Gastrocnemius medialis (tissue), 4 donors: ENCODE measurements at regions not wholly inside any gene's neighbourhood (a gene's known extent, or its start where the extent isn't known, plus 50 kb on each side); places are given as distances from the start of the nearest gene placed in this dataset.

Experiments used
- ATAC-seq, 2 donors: fragments of 150-250 bp; one replicate each; pipeline ENCODE4 v1.9.1; 2016
- DNase-seq, 2 donors: peaks; one replicate each; pipeline ENCODE4 v3.0.0-alpha.2; 2019
- H3K27ac ChIP-seq, 4 donors: fragments of 200-600 bp; sonication (generic); 1 replicate in 1 of 4; 2 replicates in 3 of 4; pipeline ENCODE4 v1.5.1; 2016 to 2018; ENCODE audit warnings: mild to moderate bottlenecking in 2 of 4, moderate library complexity in 1 of 4
- H3K27me3 ChIP-seq, 3 donors: fragments of 200-600 bp; sonication (generic) in 2 of 3; 1 replicate in 1 of 3; 2 replicates in 2 of 3; pipeline versions ENCODE4 v1.5.1 to v1.6.0; 2016 to 2019; ENCODE audit warnings: mild to moderate bottlenecking in 1 of 3, moderate library complexity in 1 of 3
- H3K36me3 ChIP-seq, 2 donors: fragments of 200-600 bp; sonication (generic) in 1 of 2; one replicate each; pipeline ENCODE4 v1.5.1; 2017 to 2018
- H3K4me1 ChIP-seq, 2 donors: fragments of 200-600 bp; sonication (generic) in 1 of 2; one replicate each; pipeline ENCODE4 v1.5.1; 2016 to 2017; ENCODE audit warnings: mild to moderate bottlenecking in 2 of 2
- H3K4me3 ChIP-seq, 4 donors: fragments of 200-600 bp; sonication (generic) in 3 of 4; 1 replicate in 1 of 4; 2 replicates in 3 of 4; pipeline ENCODE4 v1.5.1; 2016 to 2019; ENCODE audit warnings: mild to moderate bottlenecking in 2 of 4
- H3K9me3 ChIP-seq, 3 donors: fragments of 200-600 bp; sonication (generic) in 2 of 3; 1 replicate in 1 of 3; 2 replicates in 2 of 3; pipeline ENCODE4 v1.5.1; 2016 to 2019
- CTCF ChIP-seq, 5 experiments: fragments of 450-650 bp in 3 of 5; fragments of 200-600 bp in 2 of 5; sonication (generic) in 2 of 5; IDR thresholded peaks in 4 of 5; conservative IDR thresholded peaks in 1 of 5; 1 replicate in 4 of 5; 2 replicates in 1 of 5; pipeline ENCODE4 v1.5.1; 2016 to 2019; ENCODE audit warnings: antibody characterized with exemption in 5 of 5, mild to moderate bottlenecking in 3 of 5, moderate library complexity in 3 of 5
- POLR2A ChIP-seq, 2 donors: fragments of 450-650 bp; IDR thresholded peaks; one replicate each; pipeline ENCODE4 v1.6.1; 2017; ENCODE audit warnings: antibody characterized with exemption in 2 of 2, mild to moderate bottlenecking in 2 of 2, moderate library complexity in 2 of 2
- in situ Hi-C, 4 donors: fragments of 200-750 bp; cut with MboI; loops; one replicate each; pipeline versions ENCODE4 v1.15.0 to v1.8.0; 2017; ENCODE audit warnings: low sequenced_read_pairs in 4 of 4
- intact Hi-C: fragments of 100-400 bp; cut with DNase I; formaldehyde crosslinking; loops from one replicate; pipeline ENCODE4 v1.15.1; 2023; ENCODE audit warnings: low total_unique reads

- TF ChIP-seq CTCF (IDR thresholded peaks at IDR 0.05 in 4 of 5, conservative IDR thresholded peaks at IDR 0.05 in 1 of 5) (no peak), POLR2A (IDR thresholded peaks at IDR 0.05) (no peak)
- intact Hi-C loops = no loop called here
- no peaks in the 10 kb centered on the region for H3K9me3 ChIP-seq
- no peaks in the 10 kb centered on the region for H3K4me1 ChIP-seq
- DNase-seq (no peak), ATAC-seq (no peak)
- H3K27me3 ChIP-seq = no peaks in the 10 kb centered on the region
- H3K36me3 ChIP-seq = no peaks in the 10 kb centered on the region
- H3K27ac ChIP-seq = no peak overlapping the region
- in situ Hi-C loops = no loop called here
- H3K4me3 ChIP-seq = no peak overlapping the region
Measured at GRCh38 chr2:41981417-41981816, 66.4 kb upstream of the PKDCC start.

DNA sequence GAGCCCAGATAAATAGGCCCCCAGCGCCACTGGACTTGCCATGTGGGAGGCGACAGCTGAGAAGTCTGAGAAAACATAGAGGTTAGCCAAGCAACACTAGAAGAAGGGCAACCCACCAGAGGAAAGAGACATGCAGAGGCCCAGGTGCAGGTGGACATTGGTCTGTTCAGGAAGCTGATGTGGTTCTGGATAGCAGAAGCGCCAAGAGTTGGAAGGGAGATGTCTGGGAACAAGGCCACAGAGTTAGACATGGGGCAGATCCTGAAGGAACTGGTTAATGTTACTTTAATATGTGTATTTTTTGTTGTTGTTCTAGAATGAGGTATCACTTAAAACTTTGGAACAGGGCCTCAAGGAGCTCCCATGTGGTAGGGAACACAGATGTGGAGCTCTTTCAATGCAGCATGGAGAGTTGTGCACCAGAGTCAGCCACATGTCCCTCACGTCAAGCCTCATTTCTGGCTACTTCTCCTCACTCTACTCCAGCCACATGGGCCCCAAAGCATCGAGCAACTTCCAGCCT is 62.2 kb upstream of the PKDCC start:
- Histone ChIP-seq H3K9me3 (no peaks in the 10 kb centered on the region), H3K4me3 (no peak overlapping the region), H3K4me1 (peaks cover 8 to 11% of the 10 kb centered on the region in 2 donors), H3K27ac (no peak overlapping the region), H3K27me3 (no peaks in the 10 kb centered on the region), H3K36me3 (no peaks in the 10 kb centered on the region)
- intact Hi-C loops = no loop called here
- TF ChIP-seq POLR2A (IDR thresholded peaks at IDR 0.05) (no peak), CTCF (IDR thresholded peaks at IDR 0.05 in 4 of 5, conservative IDR thresholded peaks at IDR 0.05 in 1 of 5) (no peak)
- DNase-seq = no peak
- no peak for ATAC-seq
- in situ Hi-C loops = no loop called here

- H3K27me3 ChIP-seq = no peaks in the 10 kb centered on the region
- peak overlapping the region; percentile 16 to 61 (median 38) for H3K27ac ChIP-seq
- intact Hi-C loops (no loop called here), in situ Hi-C loops (no loop called here)
- peaks cover 14 to 17% of the 10 kb centered on the region in 2 donors for H3K4me1 ChIP-seq
- no peak for TF ChIP-seq CTCF (IDR thresholded peaks at IDR 0.05 in 4 of 5, conservative IDR thresholded peaks at IDR 0.05 in 1 of 5)
- TF ChIP-seq POLR2A (IDR thresholded peaks at IDR 0.05) = no peak
- DNase-seq = peak in 1 of 2 donors; percentile 30
- H3K4me3 ChIP-seq = no peak overlapping the region
- no peaks in the 10 kb centered on the region for H3K9me3 ChIP-seq
- ATAC-seq = peak; percentile 69 to 93
- no peaks in the 10 kb centered on the region for H3K36me3 ChIP-seq
Measured at GRCh38 chr2:41989501-41990180, 58.2 kb upstream of the PKDCC start.

GRCh38 chr2:41990245-41990644 is 57.6 kb upstream of the PKDCC start:
- no peak for TF ChIP-seq CTCF (IDR thresholded peaks at IDR 0.05 in 4 of 5, conservative IDR thresholded peaks at IDR 0.05 in 1 of 5)
- no peak for TF ChIP-seq POLR2A (IDR thresholded peaks at IDR 0.05)
- in situ Hi-C loops = no loop called here
- Histone ChIP-seq H3K36me3 (no peaks in the 10 kb centered on the region), H3K9me3 (no peaks in the 10 kb centered on the region), H3K27ac (peak overlapping the region; percentile 16 to 61 (median 38)), H3K27me3 (no peaks in the 10 kb centered on the region), H3K4me3 (no peak overlapping the region), H3K4me1 (peaks cover 14 to 17% of the 10 kb centered on the region in 2 donors)
- ATAC-seq (no peak), DNase-seq (no peak)
- intact Hi-C loops = no loop called here
